Fibroblast of lung (primary cell): ENCODE measurements at regions not wholly inside any gene's neighbourhood (a gene's known extent, or its start where the extent isn't known, plus 50 kb on each side); places are given as distances from the start of the nearest gene placed in this dataset.
"Not testable (repeated sequence)": the region's sequence is repeated elsewhere in the genome, so short reads cannot be mapped to it uniquely, and the experiment has no call there.

Source experiments
- DNase-seq, 2 donors: peaks; one replicate each; pipeline versions ENCODE4 v3.0.0 to v3.0.0-alpha.2; 2010; ENCODE audit warnings: low read depth in 2 of 2
- H2AFZ ChIP-seq: 2 replicates; pipeline ENCODE4 v1.5.1; 2012; ENCODE audit warnings: low read length, control low read depth, inconsistent platforms
- H3K27ac ChIP-seq: 2 replicates; pipeline ENCODE4 v1.5.1; 2011; ENCODE audit warnings: low read length, control low read depth; ENCODE audit not compliant: insufficient read depth
- H3K27me3 ChIP-seq: 2 replicates; pipeline ENCODE4 v1.5.1; 2011; ENCODE audit warnings: mild to moderate bottlenecking, low read length; ENCODE audit not compliant: control insufficient read depth, insufficient read depth
- H3K36me3 ChIP-seq: 2 replicates; pipeline ENCODE4 v1.5.1; 2011; ENCODE audit warnings: low read length; ENCODE audit not compliant: control insufficient read depth, insufficient read depth
- H3K4me1 ChIP-seq: 2 replicates; pipeline ENCODE4 v1.5.1; 2011; ENCODE audit warnings: low read length; ENCODE audit not compliant: control insufficient read depth, insufficient read depth; ENCODE audit errors: extremely low read depth
- H3K4me2 ChIP-seq: 2 replicates; pipeline ENCODE4 v1.5.1; 2011; ENCODE audit warnings: low read length, control low read depth; ENCODE audit not compliant: insufficient read depth; ENCODE audit errors: extremely low read depth
- H3K4me3 ChIP-seq, 4 experiments: fragments of 200-600 bp in 1 of 4; sonication (generic) in 1 of 4; replicated peaks in 1 of 4; 2 replicates each; pipeline ENCODE4 v1.5.1; 2011 to 2016; ENCODE audit warnings: low read length in 4 of 4, low read depth in 3 of 4, mild to moderate bottlenecking in 3 of 4, control low read depth in 2 of 4, inconsistent platforms in 1 of 4, mixed read lengths in 1 of 4; ENCODE audit not compliant: insufficient read depth in 1 of 4; ENCODE audit errors: control extremely low read depth in 1 of 4
- H3K79me2 ChIP-seq: 2 replicates; pipeline ENCODE4 v1.5.1; 2012; ENCODE audit warnings: mild to moderate bottlenecking, low read length, inconsistent platforms; ENCODE audit not compliant: control insufficient read depth, insufficient read depth
- H3K9ac ChIP-seq: 2 replicates; pipeline ENCODE4 v1.5.1; 2011; ENCODE audit warnings: mild to moderate bottlenecking, low read length, control low read depth; ENCODE audit not compliant: insufficient read depth
- H3K9me3 ChIP-seq: 2 replicates; pipeline ENCODE4 v1.5.1; 2012; ENCODE audit warnings: low read depth, low read length; ENCODE audit not compliant: control insufficient read depth, insufficient read depth
- H4K20me1 ChIP-seq: 2 replicates; pipeline ENCODE4 v1.5.1; 2011; ENCODE audit warnings: low read length; ENCODE audit not compliant: control insufficient read depth, insufficient read depth; ENCODE audit errors: extremely low read depth
- EZH2 ChIP-seq: IDR thresholded peaks from 2 replicates; pipeline ENCODE4 v1.5.1; 2012; ENCODE audit warnings: low read length, control low read depth, mild to moderate bottlenecking; ENCODE audit errors: missing control alignments
- TF ChIP-seq, protein P1 (sequence below), 2 donors: IDR thresholded peaks in 1 of 2; conservative IDR thresholded peaks in 1 of 2; 1 replicate in 1 of 2; 2 replicates in 1 of 2; pipeline ENCODE4 v1.5.1; 2011 to 2012; ENCODE audit warnings: low read length in 2 of 2, control low read depth in 1 of 2, inconsistent platforms in 1 of 2, low read depth in 1 of 2, mild to moderate bottlenecking in 1 of 2

DNA sequence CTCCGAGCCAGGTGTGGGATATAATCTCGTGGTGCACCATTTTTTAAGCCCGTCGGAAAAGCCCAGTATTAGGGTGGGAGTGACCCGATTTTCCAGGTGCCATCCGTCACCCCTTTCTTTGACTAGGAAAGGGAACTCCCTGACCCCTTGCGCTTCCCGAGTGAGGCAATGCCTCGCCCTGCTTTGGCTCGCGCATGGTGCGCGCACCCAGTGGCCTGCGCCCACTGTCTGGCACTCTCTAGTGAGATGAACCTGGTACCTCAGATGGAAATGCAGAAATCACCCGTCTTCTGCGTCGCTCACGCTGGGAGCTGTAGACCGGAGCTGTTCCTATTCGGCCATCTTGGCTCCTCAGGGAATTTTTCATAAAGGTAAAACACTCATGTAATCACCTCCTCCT lies 63.9 kb downstream of the RWDD3 start:
- H3K27me3 ChIP-seq, H3K4me1 ChIP-seq: not testable (repeated sequence)

DNA sequence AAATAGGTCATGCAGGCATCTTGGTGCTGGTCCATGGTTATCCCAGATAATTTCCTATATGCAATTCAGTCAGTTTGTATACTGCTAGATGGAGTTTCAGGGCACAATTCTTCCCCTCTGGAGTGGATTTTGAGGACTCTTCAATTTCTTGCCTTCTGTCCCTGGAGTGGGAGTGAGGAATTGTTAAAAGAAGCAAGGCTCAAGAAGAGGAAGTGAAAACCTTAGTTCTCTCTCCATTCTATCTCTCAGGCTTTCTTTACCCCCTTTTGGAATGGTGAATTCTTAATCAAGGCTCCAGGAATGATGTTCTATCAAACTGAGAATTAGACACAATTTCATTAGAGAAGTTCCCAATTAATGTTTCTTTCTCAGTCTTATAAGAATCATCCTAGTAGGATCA lies 67.1 kb downstream of the RWDD3 start:
- H3K4me3 ChIP-seq = no peak overlapping the region
- H4K20me1 ChIP-seq = no peaks in the 10 kb centered on the region
- DNase-seq = no peak
- no peaks in the 10 kb centered on the region for H3K27me3 ChIP-seq
- H2AFZ ChIP-seq = no peak overlapping the region
- no peak overlapping the region for H3K4me2 ChIP-seq
- TF ChIP-seq EZH2 = no peak
- TF ChIP-seq, protein P1, sequence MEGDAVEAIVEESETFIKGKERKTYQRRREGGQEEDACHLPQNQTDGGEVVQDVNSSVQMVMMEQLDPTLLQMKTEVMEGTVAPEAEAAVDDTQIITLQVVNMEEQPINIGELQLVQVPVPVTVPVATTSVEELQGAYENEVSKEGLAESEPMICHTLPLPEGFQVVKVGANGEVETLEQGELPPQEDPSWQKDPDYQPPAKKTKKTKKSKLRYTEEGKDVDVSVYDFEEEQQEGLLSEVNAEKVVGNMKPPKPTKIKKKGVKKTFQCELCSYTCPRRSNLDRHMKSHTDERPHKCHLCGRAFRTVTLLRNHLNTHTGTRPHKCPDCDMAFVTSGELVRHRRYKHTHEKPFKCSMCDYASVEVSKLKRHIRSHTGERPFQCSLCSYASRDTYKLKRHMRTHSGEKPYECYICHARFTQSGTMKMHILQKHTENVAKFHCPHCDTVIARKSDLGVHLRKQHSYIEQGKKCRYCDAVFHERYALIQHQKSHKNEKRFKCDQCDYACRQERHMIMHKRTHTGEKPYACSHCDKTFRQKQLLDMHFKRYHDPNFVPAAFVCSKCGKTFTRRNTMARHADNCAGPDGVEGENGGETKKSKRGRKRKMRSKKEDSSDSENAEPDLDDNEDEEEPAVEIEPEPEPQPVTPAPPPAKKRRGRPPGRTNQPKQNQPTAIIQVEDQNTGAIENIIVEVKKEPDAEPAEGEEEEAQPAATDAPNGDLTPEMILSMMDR (conservative IDR thresholded peaks at IDR 0.05 in 1 of 2, IDR thresholded peaks at IDR 0.05 in 1 of 2; ENCODE audit: low read depth in 1 of 2, low read length in 2 of 2) = no peak
- no peak overlapping the region for H3K27ac ChIP-seq
- H3K4me1 ChIP-seq = no peaks in the 10 kb centered on the region
- no peak overlapping the region for H3K9ac ChIP-seq
- H3K9me3 ChIP-seq = no peaks in the 10 kb centered on the region
- H3K79me2 ChIP-seq = no peaks in the 10 kb centered on the region
- H3K36me3 ChIP-seq = no peaks in the 10 kb centered on the region

More for the DNA sequence above, 63.9 kb downstream of the RWDD3 start:
- not testable (repeated sequence) for H3K79me2 ChIP-seq, H4K20me1 ChIP-seq, H3K27ac ChIP-seq, H3K4me3 ChIP-seq, H3K9ac ChIP-seq, H3K4me2 ChIP-seq, H3K36me3 ChIP-seq, H2AFZ ChIP-seq, H3K9me3 ChIP-seq, DNase-seq

DNA sequence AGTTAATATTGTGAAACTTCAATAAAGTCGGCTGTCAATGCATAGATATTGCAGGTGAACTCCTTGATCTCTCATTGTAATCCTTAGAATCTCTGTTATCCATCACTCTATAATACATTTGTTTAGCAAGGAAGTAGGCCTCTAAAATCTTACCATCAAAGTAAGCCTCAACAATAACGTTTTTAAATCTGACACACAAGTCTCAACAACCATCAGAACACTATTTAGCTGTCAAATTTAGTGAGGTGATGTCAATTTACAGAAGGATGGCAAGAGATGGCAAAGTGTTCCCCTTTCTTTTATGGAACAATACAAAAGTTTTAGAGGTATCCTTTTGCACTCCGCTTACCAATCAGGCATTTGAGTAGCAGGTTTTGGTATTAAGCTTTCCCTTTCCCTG lies 67.6 kb downstream of the RWDD3 start:
- H3K4me3 ChIP-seq = no peak overlapping the region
- no peaks in the 10 kb centered on the region for H3K36me3 ChIP-seq
- H3K9ac ChIP-seq = no peak overlapping the region
- H3K4me2 ChIP-seq = no peak overlapping the region
- no peaks in the 10 kb centered on the region for H3K4me1 ChIP-seq
- H2AFZ ChIP-seq = no peak overlapping the region
- H3K27me3 ChIP-seq = no peaks in the 10 kb centered on the region
- no peaks in the 10 kb centered on the region for H4K20me1 ChIP-seq
- no peak overlapping the region for H3K27ac ChIP-seq
- DNase-seq = no peak
- no peaks in the 10 kb centered on the region for H3K79me2 ChIP-seq
- H3K9me3 ChIP-seq = no peaks in the 10 kb centered on the region
- no peak for TF ChIP-seq EZH2
- TF ChIP-seq, protein P1 (conservative IDR thresholded peaks at IDR 0.05 in 1 of 2, IDR thresholded peaks at IDR 0.05 in 1 of 2; ENCODE audit: low read depth in 1 of 2, low read length in 2 of 2) = no peak
